ENCODE measurements at regions not wholly inside any gene's neighbourhood (a gene's known extent, or its start where the extent isn't known, plus 50 kb on each side); places are given as distances from the start of the nearest gene placed in this dataset.
A peak's percentile ranks its signal among the peaks of the same experiment; 100 is the strongest.
"Not testable (repeated sequence)": the region's sequence is repeated elsewhere in the genome, so short reads cannot be mapped to it uniquely, and the experiment has no call there.

DNA sequence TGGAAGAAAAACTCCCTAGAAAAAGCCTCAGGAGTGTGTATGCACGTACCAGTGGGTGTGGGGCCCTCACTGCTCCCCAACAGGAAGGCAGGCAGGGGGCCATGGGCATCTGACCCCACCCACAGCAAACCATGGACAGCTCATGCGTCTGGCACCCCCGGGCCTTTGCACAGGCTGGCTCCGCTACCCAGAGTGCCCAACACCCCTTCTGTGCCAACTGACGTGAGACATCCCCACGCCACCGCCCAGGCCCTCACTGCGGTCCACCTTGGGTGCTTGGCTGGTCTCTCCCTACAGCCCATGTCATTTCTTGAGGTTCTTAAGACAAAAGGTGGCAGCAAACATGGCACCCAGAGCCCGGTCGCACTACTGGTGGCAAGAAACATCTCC is 91.4 kb downstream of the NCOR2 start:
- no peak for DNase-seq (ENCODE audit: low read depth)

DNA sequence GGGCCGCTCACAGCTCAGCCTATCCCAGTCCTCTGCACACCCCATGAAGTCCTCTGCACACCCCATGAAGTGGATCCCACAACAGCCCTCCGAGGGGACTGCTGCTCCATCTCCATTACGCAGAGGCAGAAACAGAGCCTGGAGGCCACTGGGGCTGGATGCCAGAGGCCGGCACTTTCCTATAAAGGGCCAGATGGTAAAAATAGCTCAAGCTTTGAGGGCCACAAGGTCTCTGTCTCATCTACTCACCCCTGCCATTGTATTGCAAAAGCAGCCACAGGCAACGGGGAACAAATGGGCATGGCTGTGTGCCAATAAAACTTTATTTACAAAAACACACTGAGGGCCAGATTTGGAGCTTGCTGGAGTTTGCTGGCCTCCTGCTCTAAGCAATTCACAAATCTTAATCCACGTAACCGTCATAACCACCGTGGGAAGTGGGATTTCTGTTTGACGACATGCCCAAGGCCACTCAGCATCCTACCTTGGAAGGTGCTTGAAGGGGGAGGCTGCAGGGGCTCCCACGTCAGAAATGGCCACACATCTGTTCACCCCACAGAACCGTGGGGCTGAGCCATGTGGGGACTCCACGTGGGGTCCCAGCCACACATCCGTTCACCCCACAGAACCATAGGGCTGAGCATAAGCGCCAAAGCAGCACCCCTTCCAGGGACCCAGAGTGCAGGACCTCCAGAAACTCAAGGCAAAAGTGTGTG is 92.0 kb downstream of the NCOR2 start:
- DNase-seq (ENCODE audit: low read depth): no peak

DNA sequence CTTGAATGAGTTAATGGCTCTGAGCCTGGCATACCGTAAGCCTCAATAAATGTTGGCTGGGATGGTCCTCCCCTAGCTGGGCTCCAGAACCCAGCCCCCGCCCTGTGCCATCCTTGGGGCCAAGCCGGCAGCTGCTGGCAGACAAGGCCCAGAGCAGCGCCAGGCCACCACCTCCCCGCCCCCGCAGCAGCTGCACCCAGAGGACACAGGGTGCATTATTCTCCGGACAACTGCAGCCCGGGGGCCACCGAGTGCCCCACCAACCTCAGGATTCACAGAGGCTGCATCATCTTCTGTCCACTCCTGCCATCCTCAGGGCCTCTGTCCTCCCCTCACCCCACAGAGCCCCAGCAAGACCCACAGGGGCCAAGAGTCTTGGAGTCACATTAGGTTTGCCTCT is 92.7 kb downstream of the NCOR2 start:
- DNase-seq (ENCODE audit: low read depth): no peak

DNA sequence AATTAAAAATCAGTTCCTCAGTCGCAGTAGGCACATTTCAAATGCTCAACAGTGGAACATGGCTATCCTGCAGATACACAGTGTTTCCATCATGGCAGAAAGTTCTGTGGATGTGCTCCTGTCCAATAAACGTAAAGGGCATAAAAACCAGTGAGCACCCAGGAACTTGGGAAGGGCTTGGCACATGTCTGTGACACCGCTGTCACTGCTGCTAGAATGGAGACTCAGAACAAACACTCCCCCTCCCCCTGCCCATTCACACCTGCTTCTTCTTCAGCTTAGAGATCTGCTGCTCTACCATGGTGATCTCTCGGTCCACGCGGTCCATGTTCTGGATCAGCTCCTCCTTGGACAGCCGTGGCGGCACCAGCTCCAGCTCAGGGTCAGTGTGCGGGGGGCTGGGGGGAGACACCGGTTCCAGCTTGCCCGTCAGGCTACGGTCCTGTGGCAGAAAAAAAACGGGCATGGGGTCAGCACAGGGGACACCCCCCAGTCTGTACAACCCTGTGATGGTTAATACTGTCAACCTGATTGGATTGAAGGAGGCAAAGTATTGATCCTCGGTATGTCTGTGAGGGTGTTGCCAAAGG is 94.6 kb downstream of the NCOR2 start:
- no peak for DNase-seq (ENCODE audit: low read depth)

DNA sequence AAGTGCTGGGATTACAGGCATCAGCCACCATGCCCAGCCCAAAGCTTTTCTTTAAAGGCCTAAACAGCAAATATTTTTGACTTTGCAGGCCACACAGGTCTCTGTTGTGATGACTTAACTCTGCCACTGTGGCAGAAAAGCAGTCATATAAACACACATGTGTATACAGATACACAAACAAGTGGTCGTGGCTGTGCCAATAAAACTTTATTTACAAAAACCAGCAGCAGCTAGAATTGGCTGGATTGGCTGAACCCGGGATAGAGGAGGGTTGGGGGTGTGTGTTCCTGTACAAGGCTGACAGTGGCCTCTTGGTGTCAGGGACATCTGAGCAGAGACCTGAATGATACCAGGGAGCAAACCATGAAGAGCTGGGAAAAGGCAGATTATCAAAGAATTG is 95.6 kb downstream of the NCOR2 start:
- no peak for DNase-seq (ENCODE audit: low read depth)

DNA sequence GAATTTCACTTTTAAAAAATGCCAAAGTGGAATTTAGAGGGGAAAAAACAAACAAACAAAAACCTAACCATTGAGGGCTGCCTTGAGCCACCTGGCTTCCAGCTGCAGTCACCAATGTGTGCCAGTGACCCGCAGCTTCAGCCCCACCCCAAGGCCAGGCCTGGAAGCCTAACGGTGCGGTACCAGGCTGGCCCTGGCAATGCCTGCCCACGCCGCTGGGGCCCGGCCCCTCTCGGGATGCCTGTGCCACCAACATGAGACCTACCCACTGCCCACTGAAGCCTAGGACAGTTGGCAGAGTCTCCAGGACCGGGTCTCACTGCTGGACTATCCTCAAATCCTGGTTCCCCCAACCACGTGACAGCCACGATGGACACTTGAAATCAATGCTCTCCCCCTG is 96.6 kb downstream of the NCOR2 start:
- DNase-seq (ENCODE audit: low read depth): no peak

DNA sequence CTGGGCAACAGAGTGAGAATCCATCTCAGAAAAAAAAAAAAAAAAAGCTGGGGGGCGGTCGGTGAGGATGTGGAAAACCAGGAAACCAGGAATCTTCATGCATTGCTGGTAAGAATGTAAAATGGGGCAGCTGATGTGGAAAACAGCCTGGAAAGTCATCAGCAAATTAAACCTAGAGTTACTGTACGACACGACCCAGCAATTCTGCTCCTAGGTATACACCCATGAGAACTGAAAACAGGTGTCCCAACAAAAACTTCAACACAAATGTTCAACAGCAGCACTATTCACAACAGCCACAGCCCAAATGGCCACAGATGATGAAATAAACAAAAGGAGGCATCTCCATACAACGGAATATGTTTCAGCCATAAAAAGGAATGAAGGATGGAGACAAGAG is 97.3 kb downstream of the NCOR2 start:
- DNase-seq (ENCODE audit: low read depth): no peak

DNA sequence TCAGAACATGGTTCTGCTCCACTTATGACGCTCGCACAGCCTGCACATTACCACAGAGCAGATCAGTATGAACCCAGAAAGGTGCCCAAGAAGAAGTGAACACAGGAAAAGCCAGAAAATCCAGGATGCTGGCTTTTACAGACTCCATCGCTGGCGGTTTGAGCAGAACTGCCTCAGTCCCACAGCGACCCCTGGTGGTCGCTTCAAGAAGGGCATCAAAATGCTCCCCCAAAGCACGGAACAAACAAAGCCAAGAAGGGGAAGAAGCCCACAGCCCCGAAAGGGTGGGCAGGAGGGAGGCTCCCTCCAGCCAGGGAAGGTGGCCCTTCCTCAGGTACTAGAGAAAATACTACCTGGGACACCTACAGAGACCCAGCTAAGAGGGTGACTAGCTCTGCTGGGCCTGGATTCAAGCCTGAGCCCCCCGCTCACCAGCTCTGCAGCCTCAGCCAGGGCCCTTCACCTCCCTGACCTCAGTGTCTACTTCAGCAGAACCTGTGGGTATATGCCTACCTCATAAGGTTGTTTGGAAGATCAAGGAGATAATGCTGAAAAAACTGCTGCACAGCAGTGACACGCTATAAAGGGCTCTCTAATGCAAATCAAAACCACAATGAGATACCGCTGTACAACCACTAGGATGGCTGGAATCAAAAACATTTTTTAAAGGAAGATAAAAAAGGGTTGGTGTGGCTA is 98.1 kb downstream of the NCOR2 start:
- DNase-seq (ENCODE audit: low read depth): no peak

DNA sequence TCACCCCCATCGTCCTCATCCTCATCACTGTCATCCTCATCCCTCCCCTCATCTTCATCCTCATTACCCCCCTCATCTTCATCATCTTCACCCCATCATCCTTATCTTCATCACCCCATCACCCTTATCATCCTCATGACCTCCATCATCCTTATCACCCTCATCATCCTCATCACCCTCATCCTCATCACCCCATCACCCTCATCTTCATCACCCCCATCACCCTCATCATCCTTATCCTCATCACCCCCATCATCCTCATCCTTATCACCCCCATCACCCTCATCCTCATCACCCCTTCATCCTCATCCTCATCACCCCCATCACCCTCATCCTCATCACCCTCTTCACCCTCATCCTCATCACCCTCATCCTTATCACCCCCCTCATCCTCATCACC is 99.9 kb downstream of the NCOR2 start:
- DNase-seq (ENCODE audit: low read depth): not testable (repeated sequence)

DNA sequence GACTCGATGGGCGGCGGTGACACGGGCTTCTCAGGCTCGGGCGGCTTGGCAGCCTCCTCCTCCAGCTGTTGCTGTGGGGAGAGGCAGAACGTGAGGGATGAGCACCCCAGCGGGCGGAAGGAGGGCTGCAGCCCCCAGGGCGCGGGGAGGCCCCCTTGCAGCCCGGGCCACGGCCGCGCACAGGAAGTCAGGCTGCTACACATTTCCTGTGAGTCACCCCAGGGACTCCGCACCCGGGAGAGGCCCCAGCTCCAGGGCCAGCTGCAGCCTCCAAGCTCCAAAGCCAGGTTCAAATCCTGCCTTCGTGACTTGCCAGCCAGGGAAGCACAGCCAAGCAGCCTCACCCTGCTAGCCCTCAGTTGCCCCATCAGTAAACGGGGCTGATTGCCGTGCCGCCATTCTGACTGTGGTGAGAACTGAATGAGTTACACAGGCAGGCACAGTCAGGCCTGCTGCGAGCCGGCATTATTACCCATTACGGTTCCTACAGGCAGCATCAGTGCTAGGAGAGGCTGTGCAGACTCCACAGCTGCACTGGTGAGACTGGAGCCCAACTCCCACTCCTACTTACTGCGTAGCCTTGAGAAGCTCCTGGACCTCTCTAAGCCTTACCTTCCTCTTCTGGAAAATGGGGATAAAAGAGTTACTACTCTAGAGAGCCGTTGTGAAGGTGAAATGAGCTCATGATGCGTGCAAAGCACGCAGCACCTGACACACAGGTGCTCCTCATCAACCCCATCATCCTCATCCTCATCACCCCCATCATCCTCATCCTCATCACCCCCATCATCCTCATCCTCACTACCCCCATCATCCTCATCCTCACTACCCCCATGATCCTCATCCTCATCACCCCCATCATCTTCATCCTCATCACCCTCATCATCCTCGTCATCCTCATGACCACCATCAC is 100.9 kb downstream of the NCOR2 start:
- peak; percentile 85 for DNase-seq (ENCODE audit: low read depth)

DNA sequence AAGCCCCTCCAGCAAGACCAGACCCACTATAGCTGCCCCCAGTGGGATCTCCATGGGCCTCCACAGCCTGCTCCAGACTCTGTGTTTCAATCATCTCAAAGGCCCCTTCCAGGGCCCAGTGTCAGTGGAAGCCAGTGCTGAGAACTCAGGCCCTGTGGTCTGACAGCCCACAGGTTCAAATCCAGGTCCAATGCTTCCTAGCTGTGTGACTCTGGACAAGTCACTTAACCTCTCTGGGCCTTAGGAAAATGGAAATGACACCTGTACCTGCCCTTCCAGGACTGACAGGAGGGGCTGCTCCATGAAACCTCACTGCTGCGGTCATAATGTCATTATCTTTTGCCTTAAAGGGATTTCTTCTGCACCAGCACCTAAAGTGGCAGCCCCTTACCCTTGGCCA is 101.9 kb downstream of the NCOR2 start:
- no peak for DNase-seq (ENCODE audit: low read depth)

DNA sequence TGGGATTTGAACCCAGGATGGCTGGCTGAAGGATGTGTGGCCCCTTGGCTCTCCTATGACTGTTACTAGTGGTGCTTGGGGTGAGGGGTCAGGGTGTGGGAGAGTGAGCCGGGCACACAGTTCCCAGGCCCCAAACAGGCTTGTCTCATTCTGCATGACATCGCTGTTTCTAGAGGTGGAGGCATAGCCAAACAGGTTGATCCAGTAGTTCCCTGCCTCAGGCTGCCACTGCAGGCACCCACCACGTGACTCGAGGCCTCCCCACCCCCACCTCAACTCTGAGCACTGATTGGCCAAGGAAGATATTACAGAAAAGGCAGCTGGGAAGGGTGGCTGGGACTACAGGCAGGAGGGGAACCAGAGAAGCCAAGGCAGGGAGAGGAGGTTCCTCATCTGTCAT is 102.6 kb downstream of the NCOR2 start:
- DNase-seq (ENCODE audit: low read depth): no peak

DNA sequence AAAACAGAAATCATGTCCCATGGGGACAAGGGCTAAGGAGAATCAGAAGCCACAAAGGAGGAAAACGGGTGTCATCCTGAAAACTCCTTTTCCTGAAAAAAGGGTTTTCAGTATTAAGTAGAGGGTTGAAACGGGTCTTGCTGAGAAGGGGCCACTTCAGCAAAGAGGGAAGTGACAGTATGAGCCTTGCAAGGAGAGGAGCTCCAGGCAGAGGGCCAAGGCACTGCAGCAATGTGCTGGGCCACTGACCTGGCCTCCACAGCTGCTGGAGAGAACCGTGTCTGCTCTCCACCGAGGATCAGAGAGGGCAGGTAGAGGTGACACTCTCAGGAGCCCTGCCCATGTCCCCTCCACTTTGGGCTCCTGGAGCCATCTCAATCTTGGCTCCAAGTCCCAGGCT is 103.3 kb downstream of the NCOR2 start:
- DNase-seq (ENCODE audit: low read depth): no peak

DNA sequence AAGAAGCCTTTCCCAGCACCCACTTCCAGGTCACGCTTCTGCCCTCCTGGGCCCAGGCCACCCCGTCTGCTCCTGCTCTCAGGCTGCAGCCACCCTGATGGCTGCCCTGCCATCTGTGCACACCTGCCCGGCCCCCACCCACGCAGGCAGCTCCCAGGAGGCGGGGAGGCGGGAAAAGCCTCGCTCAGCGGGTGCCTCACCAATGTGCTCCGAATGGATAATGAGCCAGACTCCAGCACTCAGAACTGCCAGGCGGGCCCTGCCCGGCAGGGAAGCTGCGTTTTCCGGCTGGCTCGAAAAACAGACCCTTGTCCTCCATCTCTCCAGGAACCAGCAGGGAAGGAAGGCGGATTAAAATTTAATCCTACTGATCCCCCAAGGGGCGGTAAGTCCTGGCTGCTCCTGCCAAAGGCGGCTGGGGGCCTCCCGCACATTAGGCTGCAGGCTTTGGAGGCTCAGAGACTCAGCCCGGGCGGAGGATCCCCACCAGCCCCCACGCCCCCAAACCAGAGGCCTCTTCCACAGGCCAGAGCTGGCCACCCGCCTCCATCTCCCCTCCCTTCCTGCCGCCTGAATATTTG is 104.0 kb downstream of the NCOR2 start:
- DNase-seq (ENCODE audit: low read depth): no peak

DNA sequence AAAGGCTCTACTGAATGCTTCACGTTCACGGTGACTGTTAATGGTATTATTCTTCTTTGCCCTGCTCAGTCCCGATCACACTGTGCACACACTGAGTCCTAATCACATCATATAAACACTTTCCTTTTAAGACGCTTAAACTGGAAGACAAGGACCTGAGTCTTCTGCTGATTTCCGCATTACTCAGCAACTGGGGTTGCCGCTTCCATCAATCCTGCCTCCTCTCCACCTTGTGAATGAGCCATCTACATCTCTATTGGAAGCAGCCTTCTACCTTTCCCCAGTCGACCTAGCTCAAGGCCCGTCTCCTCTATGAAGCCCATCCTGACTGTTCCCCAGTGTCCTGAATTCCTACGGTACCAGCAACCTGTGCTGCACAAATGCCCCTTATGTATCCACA is 104.7 kb downstream of the NCOR2 start:
- DNase-seq (ENCODE audit: low read depth): no peak

DNA sequence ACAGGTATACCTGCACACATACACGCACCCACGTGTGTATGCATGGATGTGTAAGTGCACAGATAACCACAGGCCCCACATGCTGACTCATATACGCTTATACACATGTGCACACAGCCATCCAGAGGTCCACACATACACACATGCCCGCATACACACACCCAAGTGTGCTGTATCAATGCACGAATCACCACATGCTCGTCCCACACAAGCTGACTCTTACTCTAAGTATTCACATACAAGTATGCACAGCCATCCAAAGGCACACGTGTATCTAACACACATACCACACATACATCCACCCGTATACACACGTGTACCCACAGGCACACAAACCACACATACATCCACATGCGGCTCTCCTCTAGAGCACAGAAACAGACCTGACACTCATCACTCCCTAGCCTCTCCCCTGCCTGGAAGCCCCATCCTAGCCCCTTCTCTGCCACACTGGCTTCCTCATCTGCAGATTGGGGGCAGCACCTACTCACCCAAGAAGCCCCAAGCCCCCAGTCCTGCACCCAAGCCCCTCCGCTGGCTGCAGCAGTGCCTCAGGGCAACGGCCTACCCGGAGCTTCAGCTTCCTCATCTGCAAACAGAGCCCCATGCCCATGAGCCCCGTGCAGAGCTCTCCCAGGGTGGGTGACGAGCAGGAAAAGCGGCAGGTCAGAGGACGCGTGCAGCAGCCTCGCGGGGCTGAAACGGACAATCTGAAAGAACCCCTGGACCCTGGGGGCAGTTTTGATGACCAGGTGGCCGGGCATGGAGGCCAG is 105.4 kb downstream of the NCOR2 start:
- no peak for DNase-seq (ENCODE audit: low read depth)

DNA sequence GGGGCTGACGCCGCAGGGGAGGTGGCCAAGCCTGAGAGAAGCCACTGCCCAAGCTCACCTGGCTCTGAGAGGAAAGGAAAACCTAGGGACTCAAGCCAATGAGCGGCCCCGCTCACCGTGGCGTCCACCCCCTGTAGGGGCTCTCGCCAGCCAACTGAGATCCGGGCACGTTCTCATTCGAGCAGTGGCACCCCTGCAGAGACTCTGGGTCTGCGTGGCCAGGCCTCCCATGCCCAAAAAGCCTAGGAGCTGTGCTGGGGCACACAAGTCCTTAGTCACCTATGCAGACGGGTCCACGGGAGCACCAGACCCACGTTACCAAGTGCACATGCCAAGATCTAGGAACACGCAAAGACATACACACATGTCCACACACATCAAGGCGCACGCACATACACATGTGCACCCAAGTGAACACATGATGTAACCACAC is 106.2 kb downstream of the NCOR2 start:
- DNase-seq (ENCODE audit: low read depth): no peak

DNA sequence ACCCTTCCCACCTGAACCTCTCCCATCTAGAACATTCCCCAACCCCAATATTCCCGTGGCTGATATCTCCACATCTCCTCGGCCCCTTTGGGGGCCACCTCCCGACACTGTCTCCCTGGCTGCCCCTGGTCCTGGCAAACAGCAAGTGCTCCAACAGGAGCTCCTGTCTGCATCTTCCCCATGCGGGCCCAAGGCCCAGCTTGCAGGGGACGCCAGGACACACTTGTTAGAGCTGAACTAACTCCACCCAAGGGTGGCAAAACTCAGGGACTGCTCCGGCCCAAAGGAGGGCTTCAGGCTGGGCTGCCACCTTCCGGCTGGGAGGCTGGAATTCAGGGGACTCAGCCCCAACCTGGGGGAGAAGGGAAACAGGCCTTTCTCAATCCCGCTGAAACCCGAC is 106.6 kb downstream of the NCOR2 start:
- DNase-seq (ENCODE audit: low read depth): no peak

DNA sequence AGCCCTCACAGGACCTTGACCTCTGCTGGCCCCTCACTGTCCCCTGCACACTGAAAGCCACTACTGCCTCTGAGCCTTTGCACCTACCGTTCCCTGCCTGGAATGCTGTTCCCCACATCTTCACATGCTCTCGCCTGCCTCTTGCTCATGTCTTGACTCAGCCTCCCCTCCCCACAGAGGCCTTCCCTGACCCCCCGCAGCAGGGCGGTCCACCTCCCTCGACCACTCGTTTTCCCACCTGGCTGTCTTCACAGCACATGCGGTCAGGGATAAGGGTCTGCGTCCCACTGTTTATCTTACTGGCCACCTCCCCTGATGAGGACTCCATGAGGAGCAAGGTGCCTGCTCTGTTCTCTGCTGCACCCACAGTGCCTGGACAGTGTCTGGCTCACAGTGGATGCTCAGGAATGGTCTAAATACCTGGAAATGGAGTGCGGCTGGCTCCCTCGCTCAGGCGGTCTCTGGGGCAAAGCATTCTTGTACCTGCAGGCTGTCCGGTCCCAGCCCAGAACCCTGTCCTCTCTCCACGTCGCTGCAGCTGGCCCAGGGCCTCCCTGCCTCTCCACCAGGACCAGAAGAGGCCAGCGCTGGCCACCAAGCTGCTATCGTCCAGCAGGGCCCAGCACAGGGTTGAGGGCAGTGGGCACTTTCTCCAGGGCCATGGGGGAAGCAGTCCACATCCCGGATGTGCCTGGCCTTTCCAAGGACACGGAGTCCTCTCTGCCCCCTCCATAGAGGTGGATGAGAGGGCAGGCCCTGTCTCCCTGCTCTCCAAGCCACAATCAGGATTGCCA is 107.4 kb downstream of the NCOR2 start:
- no peak for DNase-seq (ENCODE audit: low read depth)

All from activated gamma-delta T cell treated with anti-CD3 and anti-CD28 coated beads, Interleukin-2, amount 50 U/mL, for 16 hours (primary cell).